Endothelial cell of umbilical vein (primary cell): ENCODE measurements at regions not wholly inside any gene's neighbourhood (a gene's known extent, or its start where the extent isn't known, plus 50 kb on each side); places are given as distances from the start of the nearest gene placed in this dataset.

Experiments
- CTCF ChIP-seq, 2 donors: IDR thresholded peaks; 1 replicate in 1 of 2; 2 replicates in 1 of 2; pipeline ENCODE4 v1.5.1; 2011; ENCODE audit warnings: low read length in 2 of 2, mild to moderate bottlenecking in 2 of 2, moderate library complexity in 2 of 2, control low read depth in 1 of 2, inconsistent platforms in 1 of 2, low read depth in 1 of 2; ENCODE audit not compliant: insufficient read depth in 1 of 2; ENCODE audit errors: extremely low read depth in 1 of 2
- EZH2 ChIP-seq: IDR thresholded peaks from 2 replicates; pipeline ENCODE4 v1.6.1; 2012; ENCODE audit warnings: borderline replicate concordance, low read depth, mild to moderate bottlenecking, moderate library complexity, low read length, inconsistent platforms; ENCODE audit not compliant: severe bottlenecking
- FOS ChIP-seq: IDR thresholded peaks from 2 replicates; pipeline ENCODE4 v1.6.1; 2011; ENCODE audit warnings: mild to moderate bottlenecking, low read length, moderate library complexity, borderline replicate concordance; ENCODE audit not compliant: insufficient read depth
- JUN ChIP-seq: IDR thresholded peaks from 2 replicates; pipeline ENCODE4 v1.6.1; 2011; ENCODE audit warnings: borderline replicate concordance, low read depth; ENCODE audit not compliant: insufficient read length, insufficient read depth
- MYC ChIP-seq: IDR thresholded peaks from one replicate; pipeline ENCODE4 v1.6.1; 2011; ENCODE audit warnings: mild to moderate bottlenecking, low read depth, low read length
- POLR2A ChIP-seq: IDR thresholded peaks from 2 replicates; pipeline ENCODE4 v1.6.1; 2012; ENCODE audit warnings: low read depth, mild to moderate bottlenecking, control low read depth, low read length
- POLR2AphosphoS5 ChIP-seq: IDR thresholded peaks from 2 replicates; pipeline ENCODE4 v1.6.1; 2012; ENCODE audit warnings: low read depth, mild to moderate bottlenecking, control low read depth, low read length, moderate library complexity; ENCODE audit not compliant: insufficient read depth
- TF ChIP-seq, protein P1 (sequence below): IDR thresholded peaks from 2 replicates; pipeline ENCODE4 v1.6.1; 2011; ENCODE audit not compliant: insufficient read depth, insufficient read length

GRCh38 chr6:80673367-80673766 is 566.9 kb downstream of the BCKDHB start:
- no peak for TF ChIP-seq POLR2A
- no peak for TF ChIP-seq CTCF (IDR thresholded peaks at IDR 0.05; ENCODE audit: extremely low read depth in 1 of 2, insufficient read depth in 1 of 2, low read depth in 1 of 2, low read length in 2 of 2)
- TF ChIP-seq, protein P1, sequence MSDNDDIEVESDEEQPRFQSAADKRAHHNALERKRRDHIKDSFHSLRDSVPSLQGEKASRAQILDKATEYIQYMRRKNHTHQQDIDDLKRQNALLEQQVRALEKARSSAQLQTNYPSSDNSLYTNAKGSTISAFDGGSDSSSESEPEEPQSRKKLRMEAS: no peak
- TF ChIP-seq FOS: no peak
- no peak for TF ChIP-seq POLR2AphosphoS5
- no peak for TF ChIP-seq JUN
- TF ChIP-seq EZH2: no peak
- TF ChIP-seq MYC: no peak
